Bone marrow (tissue), 2 donors: ENCODE measurements at regions not wholly inside any gene's neighbourhood (a gene's known extent, or its start where the extent isn't known, plus 50 kb on each side); places are given as distances from the start of the nearest gene placed in this dataset.
"Not testable (repeated sequence)": the region's sequence is repeated elsewhere in the genome, so short reads cannot be mapped to it uniquely, and the experiment has no call there.

Experiments
- DNase-seq, 2 donors: peaks; one replicate each; lab custom pipeline; 2025; lab: John Stamatoyannopoulos, UW

DNA sequence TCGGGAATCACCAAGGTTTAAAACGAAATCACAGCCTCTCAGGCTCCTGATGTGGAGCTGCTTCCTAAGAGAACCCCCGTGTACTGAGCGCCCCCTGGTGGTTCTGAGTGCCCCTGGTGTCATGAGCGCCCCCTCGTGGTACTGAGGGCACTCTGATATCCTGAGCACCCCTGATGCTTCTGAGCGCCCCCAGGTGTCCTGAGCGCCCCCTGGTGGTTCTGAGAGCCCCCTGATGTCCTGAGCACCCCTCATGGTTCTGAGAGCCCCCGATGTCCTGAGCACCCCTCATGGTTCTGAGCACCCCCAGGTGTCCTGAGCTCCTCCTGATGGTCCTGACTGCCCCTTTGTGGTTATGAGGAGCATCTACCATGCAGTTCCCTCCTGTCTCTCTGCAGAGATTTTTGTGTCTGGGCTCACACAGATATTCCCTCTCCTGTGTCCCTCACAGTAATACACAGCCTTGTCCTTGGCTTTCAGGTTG lies 1092.1 kb downstream of the TMEM121 start:
- peak; percentile 6 to 24 for DNase-seq

DNA sequence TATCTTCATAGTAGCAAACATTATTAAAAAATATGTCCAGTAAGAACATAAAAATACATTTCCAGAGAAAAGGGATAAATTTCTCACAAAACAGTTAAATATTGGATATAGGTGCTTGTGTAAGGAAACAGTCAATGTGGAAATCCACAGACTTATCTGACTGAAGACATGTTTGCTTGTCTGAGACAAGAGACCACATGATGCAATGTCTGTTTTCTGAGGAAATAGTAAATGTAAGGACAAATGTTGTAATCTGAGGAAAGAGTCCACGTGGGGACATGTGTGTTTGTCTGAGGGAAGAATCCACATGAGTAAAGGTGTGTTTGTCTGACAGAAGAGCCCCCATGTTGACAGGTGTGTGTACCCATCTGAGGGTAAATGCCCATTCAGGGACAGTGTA lies 1093.2 kb downstream of the TMEM121 start:
- DNase-seq = no peak

DNA sequence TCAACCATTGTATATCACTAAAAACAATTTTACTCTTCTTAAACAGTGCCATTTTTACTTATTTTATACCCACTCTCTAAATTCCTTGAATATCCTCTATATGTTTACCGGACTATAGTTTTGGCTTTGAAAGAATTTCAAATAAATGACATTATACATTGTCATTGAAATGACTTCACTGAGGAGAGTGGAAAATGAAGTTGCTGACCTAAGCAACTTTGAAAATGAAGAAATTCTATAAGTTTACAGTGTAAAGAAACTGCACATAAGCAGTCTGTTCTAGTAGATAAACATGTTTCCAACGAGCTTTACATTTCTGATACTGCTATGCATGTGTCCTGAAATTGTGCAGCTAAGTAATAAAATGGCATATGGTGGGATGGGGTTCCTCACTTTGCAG lies 1094.0 kb downstream of the TMEM121 start:
- DNase-seq = no peak

DNA sequence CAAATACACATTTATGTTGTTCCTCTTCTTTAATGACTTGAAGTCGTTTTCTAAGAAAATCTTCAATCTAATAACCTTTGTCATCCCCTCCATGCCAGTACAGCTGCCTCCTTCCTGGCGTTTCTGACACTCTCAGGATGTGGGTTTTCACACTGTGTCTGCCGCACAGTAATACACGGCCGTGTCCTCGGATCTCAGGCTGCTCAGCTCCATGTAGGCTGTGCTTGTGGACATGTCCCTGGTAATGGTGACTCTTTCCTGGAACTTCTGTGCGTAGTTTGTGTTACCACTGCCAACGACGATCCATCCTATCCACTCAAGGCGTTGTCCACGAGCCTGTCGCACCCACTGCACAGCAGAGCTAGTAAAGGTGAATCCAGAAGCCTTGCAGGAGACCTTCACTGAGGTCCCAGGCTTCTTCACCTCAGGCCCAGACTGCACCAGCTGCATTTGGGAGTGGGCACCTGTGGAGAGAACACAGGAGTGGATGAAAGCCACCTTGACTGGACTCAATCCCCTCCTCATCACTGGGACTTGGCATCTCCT lies 1095.9 kb downstream of the TMEM121 start:
- peak in 1 of 2 donors; percentile 75 for DNase-seq

DNA sequence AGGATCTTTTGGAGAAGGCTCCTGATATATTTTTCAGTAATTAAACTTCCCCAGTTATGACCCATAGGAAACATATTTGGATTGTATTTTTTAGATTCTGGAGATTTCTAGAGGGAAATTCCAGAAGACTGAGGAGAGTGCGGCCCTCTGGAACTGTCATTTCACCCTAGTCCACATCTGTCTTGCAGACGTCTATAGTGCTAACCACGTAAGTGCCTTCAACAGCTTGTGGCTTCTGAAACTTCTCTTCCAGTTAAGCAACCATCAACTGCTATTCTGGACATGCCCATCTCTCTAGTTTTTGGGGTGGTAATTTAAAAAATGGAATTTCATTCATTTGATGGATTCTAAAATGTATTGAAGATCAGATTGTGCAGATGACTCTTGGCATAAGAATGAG lies 1098.8 kb downstream of the TMEM121 start:
- DNase-seq = no peak

DNA sequence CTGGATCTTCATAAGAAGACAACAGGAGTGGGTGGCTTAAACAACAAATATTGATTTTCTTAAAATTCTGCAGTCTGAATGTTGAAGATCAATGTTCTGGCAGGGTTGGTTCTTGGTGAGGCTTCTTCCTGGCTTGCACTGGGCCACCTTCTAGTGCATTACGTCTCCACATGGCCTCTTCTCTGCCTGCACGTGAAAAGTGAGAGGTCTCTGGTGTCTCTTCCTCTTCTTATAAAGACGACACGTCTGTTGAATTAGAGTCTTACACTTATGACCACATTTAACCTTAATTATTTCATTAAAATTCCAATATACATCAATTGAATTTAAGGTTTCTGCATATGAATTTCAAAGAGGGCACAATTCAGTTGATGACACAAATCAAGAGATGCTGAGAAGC lies 1100.1 kb downstream of the TMEM121 start:
- DNase-seq = not testable (repeated sequence)

DNA sequence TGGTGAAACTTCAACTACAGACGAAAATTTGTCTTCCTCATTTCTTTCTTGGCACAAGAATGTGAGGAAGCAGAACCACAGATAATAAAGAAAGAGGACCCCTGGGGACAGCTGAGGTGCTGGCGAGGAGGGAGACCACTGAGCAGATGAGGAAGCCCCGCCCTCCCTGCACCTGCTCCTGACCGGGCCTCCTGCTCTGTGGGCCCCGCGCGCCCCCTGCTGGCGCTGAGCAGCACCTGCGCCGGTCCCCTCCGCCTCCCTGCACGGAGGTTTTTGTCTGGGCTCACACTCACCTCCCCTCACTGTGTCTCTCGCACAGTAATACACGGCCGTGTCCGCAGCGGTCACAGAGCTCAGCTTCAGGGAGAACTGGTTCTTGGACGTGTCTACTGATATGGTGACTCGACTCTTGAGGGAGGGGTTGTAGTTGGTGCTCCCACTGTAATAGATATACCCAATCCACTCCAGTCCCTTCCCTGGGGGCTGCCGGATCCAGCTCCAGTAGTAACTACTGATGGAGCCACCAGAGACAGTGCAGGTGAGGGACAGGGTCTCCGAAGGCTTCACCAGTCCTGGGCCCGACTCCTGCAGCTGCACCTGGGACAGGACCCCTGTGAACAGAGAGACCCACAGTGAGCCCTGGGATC lies 1100.7 kb downstream of the TMEM121 start:
- peak in 1 of 2 donors; percentile 33 for DNase-seq

DNA sequence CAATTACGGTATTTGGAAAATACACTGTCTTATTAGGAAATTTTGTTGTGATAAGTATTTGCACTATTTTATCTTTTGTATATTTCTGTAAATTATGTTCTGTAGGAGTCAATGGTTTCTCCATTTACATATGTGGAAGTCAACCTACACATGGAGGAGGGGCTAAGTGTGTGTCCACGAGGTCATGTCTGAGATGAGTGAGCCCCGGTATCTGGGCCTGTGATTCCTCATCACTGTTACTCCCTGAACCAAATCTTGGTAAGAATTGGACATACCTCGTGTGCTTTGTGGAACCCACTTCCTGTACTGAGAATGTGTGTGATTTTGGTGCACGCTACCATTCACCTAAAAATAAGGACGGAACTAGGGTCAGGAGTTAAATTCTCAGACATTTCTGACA lies 1105.5 kb downstream of the TMEM121 start:
- DNase-seq = no peak

DNA sequence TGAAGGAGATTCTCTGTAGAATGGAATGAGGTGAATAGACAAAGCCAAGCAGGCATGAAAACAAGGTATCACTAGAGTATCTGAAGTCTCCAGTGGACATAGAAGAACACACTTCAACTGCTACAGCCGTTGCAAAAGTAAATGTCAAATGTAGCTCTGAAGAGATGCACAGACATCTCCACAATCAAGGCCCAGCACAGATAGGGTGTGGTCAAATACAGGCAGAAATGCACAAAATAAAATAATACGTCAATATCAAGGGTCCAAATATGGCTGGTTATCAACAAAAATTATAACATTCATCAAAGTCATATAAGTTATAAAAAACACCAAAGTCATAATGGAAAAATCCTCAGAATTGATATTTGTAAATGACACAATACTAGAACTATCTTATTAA lies 1107.3 kb downstream of the TMEM121 start:
- no peak for DNase-seq

DNA sequence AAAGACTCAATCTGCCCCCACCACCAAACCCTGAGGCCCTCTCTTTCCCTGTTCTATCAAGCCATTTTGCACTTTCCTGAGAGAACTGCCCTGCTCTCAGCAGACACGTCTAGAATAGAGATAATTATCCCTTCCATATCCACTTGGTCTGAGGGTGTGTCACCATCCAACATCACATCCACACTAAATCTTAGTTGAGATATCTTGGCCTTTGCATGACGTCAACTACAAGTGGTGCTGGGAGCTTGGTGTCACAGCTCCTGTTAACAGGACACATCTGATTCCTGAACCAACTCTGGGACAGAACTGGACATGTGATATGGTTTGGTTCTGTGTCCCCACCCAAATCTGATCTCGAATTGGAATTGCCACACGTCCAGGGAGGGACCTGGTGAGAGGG lies 1109.2 kb downstream of the TMEM121 start:
- DNase-seq = no peak

DNA sequence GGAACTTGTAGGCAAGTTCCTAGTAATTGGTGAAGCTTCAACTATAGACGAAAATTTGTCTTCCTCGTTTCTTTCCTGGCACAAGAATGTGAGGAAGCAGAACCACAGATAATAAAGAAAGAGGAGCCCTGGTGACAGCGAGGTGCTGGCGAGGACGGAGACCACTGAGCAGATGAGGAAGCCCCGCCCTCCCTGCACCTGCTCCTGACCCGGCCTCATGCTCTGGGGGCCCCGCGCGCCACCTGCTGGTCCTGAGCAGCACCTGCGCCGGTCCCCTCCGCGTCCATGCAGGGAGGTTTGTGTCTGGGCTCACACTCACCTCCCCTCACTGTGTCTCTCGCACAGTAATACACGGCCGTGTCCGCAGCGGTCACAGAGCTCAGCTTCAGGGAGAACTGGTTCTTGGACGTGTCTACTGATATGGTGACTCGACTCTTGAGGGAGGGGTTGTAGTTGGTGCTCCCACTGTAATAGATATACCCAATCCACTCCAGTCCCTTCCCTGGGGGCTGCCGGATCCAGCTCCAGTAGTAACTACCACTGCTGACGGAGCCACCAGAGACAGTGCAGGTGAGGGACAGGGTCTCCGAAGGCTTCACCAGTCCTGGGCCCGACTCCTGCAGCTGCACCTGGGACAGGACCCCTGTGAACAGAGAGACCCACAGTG lies 1112.5 kb downstream of the TMEM121 start:
- DNase-seq = peak in 1 of 2 donors; percentile 29

DNA sequence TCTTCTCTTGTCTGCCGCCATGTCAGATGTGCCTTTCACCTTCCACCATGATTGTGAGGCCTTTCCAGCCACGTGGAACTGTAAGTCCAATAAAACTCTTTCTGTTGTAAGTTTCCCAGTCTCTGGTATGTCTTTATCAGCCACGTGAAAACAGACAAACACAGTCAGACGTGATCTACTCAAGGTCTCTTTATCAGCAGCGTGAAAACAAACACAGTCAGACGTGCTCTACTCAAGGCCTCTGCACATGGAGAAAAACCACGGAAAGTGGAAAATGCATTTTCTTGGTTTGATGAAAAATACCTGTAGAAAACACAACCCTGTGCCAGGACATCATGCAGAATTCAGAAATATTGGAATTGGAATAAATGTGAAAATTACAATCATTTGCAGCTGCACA lies 1115.7 kb downstream of the TMEM121 start:
- no peak for DNase-seq

DNA sequence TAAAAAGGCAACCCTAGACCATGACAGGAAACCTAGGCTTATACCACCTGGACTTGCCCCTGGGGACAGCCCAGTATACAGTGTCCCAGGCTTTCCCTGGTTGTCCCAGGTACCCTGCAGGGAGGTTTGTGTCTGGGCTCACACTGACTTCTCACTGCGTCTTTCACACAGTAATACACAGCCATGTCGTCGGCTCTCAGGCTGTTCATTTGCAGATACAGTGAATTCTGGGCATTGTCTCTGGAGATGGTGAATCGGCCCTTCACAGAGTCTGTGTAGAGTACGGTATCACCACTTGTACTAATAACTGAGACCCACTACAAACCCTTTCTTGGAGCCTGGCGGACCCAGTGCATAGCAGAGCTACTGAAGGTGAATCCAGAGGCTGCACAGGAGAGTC lies 1116.6 kb downstream of the TMEM121 start:
- not testable (repeated sequence) for DNase-seq

DNA sequence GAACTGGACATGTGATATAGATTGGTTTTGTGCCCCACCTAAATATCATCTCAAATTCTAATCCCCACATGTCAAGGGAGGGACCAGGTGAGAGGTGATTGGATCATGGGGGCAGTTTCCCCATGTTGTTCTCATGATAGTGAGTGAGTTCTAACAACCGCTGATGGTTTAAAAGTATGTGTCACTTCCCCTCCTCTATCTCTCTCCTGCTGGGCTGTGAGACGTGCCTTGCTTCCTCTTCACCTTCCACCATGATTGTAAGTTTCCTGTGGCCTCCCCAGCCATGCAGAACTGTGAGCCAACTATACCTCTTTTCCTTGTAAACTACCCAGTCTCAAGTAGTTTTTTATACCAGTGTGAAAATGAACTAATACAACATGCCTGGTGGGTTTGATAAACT lies 1122.5 kb downstream of the TMEM121 start:
- DNase-seq = peak in 1 of 2 donors; percentile 24

DNA sequence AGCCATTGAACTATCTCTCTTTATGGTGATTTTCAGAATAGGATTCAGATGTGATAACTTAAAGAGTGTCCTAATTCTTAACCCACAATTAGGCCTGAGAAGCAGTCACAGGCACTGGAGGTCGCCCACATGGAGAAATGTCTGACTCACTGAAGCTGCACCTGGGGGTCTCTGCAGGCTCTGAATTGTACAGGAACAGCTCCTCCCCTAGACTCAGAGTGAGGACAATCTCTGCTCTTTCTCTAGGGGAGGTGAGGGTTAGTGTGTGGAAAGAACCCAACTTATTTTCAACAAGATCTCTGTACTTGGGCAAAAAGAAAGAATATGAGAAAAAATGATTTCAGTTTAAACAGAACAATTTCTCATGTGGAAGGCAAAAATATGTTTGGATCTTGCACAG lies 1124.6 kb downstream of the TMEM121 start:
- DNase-seq = no peak

DNA sequence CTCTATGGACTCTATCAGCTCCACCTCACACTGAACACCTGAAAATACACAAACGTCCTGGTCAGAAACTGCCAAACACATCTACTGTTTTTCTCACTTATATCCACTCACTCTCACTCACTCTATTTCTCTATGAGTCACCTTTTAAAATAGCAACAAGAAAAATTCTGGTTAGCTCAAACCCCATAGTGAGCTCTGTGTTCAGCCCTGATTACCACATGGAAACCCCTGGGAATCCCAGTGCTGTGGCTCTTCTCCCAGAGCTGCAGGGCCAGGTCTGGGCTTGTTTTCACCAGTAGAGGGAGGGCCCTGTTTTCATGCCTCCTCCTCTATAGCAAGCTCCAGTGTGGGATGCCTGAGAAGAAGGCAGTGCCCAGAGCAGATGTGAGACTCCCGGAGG lies 1126.1 kb downstream of the TMEM121 start:
- DNase-seq = no peak

DNA sequence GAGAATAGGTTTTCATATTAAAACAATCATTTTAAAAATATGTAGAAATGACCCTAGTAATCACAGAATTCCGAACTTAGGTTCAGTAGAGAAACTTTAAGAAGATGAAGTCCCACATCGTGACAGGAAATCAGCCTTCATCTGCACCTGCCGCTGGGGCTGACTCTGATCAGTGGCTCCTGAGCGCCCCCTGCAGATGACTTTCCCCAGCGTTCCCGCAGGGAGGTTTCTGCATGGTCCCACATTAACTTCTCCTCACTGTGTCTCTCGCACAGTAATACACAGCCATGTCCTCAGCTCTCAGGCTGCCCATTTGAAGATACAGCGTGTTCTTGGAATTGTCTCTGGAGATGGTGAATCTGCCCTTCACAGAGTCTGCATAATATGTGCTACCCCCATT lies 1131.1 kb downstream of the TMEM121 start:
- no peak for DNase-seq

DNA sequence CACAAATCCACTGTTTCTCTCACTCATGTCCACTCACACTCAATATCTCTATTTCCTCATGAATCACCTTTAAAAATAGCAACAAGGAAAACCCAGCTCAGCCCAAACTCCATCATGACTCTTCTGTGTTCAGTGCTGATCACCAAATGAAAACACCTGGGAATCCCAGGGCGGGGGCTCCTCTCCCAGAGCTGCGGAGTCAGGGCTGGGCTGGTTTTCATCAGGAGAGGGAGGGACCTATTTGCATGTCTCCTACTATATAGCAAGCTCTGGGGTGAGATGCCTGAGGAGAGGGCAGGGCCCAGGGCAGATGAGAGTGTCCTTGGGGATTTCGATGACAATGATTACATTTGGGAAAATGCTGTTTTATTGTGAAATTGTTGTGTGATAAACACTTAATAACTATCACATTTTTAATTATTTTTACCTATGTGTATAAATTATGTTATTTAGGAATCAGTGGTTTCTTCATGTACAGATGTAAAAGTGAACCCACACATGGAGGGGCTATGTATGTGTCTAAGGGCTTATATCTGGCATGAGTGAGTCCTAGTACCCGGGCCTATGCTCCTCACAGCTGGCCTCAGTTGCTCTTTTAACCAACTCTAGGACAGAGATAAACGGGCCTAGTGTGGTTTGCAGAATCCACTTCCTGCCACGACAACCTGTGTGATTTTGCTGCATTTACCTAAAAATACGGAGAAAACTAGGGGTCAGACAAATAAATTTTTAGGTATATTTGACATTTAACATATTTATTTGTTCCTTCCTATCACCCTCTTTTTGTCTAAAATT lies 1131.9 kb downstream of the TMEM121 start:
- not testable (repeated sequence) for DNase-seq

DNA sequence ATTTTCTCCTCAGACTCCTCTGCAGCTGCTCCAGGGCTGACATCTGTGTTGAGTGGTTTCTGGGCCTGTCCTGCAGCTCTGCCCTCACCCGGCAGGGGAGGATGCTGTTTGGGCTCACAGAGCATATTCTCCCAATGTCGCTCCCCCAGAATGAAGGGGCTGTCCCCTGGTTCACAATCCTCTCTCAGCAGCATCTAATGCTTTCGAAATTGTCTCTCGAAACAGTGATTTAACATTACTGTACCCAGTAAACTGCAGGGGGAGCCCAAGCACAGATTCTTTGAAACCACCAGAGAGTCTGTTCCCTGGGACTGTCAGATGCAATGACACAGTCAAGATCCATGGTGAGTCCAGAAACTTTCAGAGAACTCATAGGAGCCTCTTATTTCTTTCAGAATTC lies 1135.2 kb downstream of the TMEM121 start:
- DNase-seq = peak in 1 of 2 donors; percentile 42

DNA sequence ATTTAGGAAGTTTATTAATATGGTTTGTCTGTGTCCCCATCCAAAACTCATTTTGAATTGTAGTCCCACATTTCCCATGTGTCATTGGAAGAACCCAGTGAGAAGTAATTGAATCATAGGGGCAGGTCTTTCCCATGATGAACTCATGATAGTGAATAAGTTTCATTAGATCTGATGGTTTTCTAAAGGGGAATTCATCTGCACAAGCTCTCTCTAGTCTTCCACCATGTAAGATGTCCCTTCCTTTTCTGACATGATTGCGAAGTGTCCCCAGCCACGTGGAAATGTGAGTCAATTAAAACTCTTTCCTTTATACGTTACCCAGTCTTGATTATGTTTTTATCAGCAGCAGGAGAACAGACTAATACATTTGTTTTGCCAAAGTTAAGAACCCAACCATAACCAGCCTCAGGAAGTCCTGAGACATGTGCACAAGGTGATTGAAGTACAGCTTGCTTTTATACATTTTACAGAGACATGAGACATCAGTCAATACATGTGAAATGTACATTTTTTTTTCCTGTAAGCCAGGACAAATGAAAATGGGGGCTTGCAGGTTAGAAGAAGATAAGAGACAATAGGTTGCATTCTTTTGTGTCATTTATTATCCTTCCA lies 1136.7 kb downstream of the TMEM121 start:
- DNase-seq = no peak

DNA sequence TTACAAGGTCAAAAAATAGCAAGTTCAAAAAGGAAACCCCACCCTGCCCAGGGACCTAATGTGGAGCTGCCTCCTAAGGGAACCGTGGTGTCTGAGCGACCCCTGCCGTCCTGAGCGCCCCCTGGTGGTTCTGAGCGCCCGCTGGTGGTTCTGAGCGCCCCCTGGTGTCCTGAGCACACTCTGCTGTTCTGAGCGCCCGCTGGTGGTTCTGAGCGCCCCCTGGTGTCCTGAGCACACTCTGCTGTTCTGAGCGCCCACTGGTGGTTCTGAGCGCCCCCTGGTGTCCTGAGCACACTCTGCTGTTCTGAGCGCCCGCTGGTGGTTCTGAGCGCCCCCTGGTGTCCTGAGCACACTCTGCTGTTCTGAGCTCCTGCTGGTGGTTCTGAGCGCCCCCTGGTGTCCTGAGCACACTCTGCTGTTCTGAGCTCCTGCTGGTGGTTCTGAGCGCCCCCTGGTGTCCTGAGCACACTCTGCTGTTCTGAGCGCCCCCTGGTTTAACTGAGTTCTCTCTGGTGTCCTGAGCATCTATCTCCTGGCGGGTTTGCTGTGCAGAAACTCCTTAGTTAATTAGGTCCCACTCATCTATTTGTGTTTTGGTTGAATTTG lies 1137.5 kb downstream of the TMEM121 start:
- not testable (repeated sequence) for DNase-seq

DNA sequence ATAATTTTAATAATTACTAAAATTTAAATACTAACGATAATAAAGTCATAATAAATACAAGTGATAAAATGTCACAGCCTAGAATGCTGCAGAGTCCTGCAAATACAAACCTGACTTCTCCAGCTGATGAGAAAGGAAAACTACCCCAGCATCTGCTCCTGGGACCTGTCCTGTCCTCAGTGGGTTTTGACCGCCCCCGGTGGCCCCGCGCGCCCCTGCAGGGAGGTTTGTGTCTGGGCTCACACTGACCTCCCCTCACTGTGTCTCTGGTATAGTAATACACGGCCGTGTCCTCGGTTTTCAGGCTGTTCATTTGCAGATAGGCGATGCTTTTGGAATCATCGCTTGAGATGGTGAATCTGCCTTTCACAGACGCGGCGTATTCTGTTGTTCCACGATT lies 1139.4 kb downstream of the TMEM121 start:
- no peak for DNase-seq
